Glutamatergic neuron (in vitro differentiated cells): ENCODE measurements at regions not wholly inside any gene's neighbourhood (a gene's known extent, or its start where the extent isn't known, plus 50 kb on each side); places are given as distances from the start of the nearest gene placed in this dataset.

Experiments used
- DNase-seq: peaks from one replicate; pipeline ENCODE4 v3.0.0; 2022
- H3K27ac Mint-ChIP-seq: one replicate; pipeline ENCODE4 v1.8.0; 2020; ENCODE audit warnings: mild to moderate bottlenecking, mixed read lengths, inconsistent platforms; ENCODE audit not compliant: unreplicated experiment
- H3K27me3 Mint-ChIP-seq: one replicate; pipeline ENCODE4 v1.8.0; 2020; ENCODE audit warnings: mild to moderate bottlenecking, moderate library complexity, mixed read lengths, inconsistent platforms; ENCODE audit not compliant: unreplicated experiment
- H3K36me3 Mint-ChIP-seq: one replicate; pipeline ENCODE4 v1.8.0; 2020; ENCODE audit warnings: mild to moderate bottlenecking, mixed read lengths, inconsistent platforms; ENCODE audit not compliant: unreplicated experiment
- H3K4me1 Mint-ChIP-seq: one replicate; pipeline ENCODE4 v1.8.0; 2020; ENCODE audit warnings: mild to moderate bottlenecking, low read depth, mixed read lengths, inconsistent platforms; ENCODE audit not compliant: unreplicated experiment
- H3K4me3 Mint-ChIP-seq: one replicate; pipeline ENCODE4 v1.8.0; 2020; ENCODE audit warnings: mild to moderate bottlenecking, mixed read lengths, inconsistent platforms; ENCODE audit not compliant: unreplicated experiment
- H3K9me3 Mint-ChIP-seq: one replicate; pipeline ENCODE4 v1.8.0; 2020; ENCODE audit warnings: mild to moderate bottlenecking, moderate library complexity, mixed read lengths, inconsistent platforms; ENCODE audit not compliant: unreplicated experiment
- TF ChIP-seq, protein P1 (sequence below): fragments of 200-600 bp; sonication (generic); IDR thresholded peaks from one replicate; pipeline ENCODE4 v1.5.0; 2021; ENCODE audit not compliant: partially characterized antibody, unreplicated experiment

DNA sequence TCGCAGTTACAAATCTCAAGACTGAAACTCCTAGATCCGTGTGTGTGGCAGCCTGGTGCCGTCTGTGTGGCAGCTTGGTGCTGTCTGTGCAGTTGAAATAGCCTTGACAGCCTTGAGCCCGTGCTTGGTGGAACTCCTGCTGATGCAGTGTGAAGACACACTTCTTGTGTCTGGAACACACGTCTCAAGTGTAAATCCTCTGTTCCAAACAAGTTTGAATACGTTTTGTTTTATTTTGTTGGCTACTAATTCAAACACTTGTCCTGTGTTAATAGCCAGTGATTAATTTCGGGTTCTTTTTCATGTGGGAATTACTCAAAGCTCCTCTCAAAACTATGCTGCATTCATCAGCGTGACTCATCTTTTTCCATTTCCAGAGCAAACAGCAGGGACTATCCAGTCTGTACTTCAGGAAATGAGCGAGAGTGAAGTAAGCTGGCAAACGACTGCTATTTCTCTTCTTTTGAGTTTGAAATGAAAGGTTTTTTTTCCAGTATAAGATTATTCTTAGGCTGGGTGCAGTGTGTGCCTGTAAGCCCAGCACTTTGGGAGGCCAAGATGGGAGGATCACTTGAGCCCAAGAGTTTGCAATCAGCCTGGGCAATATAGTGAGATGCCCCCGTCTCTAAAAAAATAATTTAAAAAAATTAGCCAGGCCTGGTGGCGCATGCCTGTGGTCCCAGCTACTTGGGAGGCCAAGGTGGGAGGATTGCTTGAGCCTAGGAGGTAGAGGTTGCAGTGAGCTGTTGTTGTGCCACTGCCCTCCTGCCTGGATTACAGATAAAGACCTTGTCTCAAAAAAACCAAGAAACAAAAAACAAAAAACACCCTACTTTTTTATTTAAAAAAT, 152.9 kb downstream of the SPP2 start:
- H3K27ac Mint-ChIP-seq, result no peak overlapping the region
- no peaks in the 10 kb centered on the region for H3K36me3 Mint-ChIP-seq
- DNase-seq, result no peak
- no peak overlapping the region for H3K4me3 Mint-ChIP-seq
- peaks cover 2% of the 10 kb centered on the region for H3K27me3 Mint-ChIP-seq
- peaks cover 5% of the 10 kb centered on the region for H3K9me3 Mint-ChIP-seq
- H3K4me1 Mint-ChIP-seq, result no peaks in the 10 kb centered on the region
- TF ChIP-seq, protein P1, sequence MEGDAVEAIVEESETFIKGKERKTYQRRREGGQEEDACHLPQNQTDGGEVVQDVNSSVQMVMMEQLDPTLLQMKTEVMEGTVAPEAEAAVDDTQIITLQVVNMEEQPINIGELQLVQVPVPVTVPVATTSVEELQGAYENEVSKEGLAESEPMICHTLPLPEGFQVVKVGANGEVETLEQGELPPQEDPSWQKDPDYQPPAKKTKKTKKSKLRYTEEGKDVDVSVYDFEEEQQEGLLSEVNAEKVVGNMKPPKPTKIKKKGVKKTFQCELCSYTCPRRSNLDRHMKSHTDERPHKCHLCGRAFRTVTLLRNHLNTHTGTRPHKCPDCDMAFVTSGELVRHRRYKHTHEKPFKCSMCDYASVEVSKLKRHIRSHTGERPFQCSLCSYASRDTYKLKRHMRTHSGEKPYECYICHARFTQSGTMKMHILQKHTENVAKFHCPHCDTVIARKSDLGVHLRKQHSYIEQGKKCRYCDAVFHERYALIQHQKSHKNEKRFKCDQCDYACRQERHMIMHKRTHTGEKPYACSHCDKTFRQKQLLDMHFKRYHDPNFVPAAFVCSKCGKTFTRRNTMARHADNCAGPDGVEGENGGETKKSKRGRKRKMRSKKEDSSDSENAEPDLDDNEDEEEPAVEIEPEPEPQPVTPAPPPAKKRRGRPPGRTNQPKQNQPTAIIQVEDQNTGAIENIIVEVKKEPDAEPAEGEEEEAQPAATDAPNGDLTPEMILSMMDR, result no peak

GRCh38 chr2:234202601-234203000, 152.1 kb downstream of the SPP2 start:
- no peak for DNase-seq
- Mint-ChIP-seq H3K4me1 (no peaks in the 10 kb centered on the region), H3K36me3 (no peaks in the 10 kb centered on the region), H3K27me3 (peaks cover 4% of the 10 kb centered on the region), H3K9me3 (peaks cover 5% of the 10 kb centered on the region), H3K27ac (no peak overlapping the region), H3K4me3 (no peak overlapping the region)
- TF ChIP-seq, protein P1, result no peak

GRCh38 chr2:234199996-234200395, 149.5 kb downstream of the SPP2 start:
- H3K9me3 Mint-ChIP-seq, result peaks cover 5% of the 10 kb centered on the region
- TF ChIP-seq, protein P1, result no peak
- H3K27me3 Mint-ChIP-seq, result peaks cover 4% of the 10 kb centered on the region
- H3K4me3 Mint-ChIP-seq, result no peak overlapping the region
- DNase-seq, result no peak
- H3K36me3 Mint-ChIP-seq, result no peaks in the 10 kb centered on the region
- H3K27ac Mint-ChIP-seq, result no peak overlapping the region
- no peaks in the 10 kb centered on the region for H3K4me1 Mint-ChIP-seq

- Mint-ChIP-seq H3K9me3 (peaks cover 4% of the 10 kb centered on the region), H3K36me3 (no peaks in the 10 kb centered on the region), H3K4me1 (no peaks in the 10 kb centered on the region), H3K4me3 (no peak overlapping the region), H3K27ac (no peak overlapping the region), H3K27me3 (peaks cover 4% of the 10 kb centered on the region)
- DNase-seq, result no peak
- TF ChIP-seq, protein P1, result no peak
Measured at GRCh38 chr2:234198976-234199375, 148.5 kb downstream of the SPP2 start.

DNA sequence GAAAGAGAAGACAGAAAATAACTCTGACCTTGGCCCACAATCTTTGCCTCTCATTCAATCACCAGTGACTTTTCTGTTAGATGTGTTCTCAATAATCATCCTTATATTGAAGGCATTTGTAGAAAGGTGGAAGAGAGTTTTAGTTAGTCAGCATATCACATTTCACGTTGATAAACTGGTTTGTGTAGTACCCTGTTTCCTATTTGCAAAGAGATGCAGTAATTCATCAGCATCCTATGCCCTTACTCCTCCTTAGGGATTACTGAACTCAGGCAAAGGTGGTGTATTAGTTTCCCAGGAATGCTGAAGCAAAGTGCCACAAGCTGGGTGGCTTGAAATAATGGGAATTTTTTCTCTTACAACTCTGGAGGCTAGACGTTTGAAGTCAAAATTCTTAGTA, 145.0 kb downstream of the SPP2 start:
- no peak for DNase-seq
- Mint-ChIP-seq H3K27me3 (peaks cover 2% of the 10 kb centered on the region), H3K9me3 (no peaks in the 10 kb centered on the region), H3K4me1 (no peaks in the 10 kb centered on the region), H3K4me3 (no peak overlapping the region), H3K36me3 (no peaks in the 10 kb centered on the region), H3K27ac (no peak overlapping the region)
- TF ChIP-seq, protein P1, result no peak
